Prostate gland (tissue), 2 donors: ENCODE measurements at regions not wholly inside any gene's neighbourhood (a gene's known extent, or its start where the extent isn't known, plus 50 kb on each side); places are given as distances from the start of the nearest gene placed in this dataset.

Experiments
- CTCF ChIP-seq, 4 experiments: fragments of 200-600 bp in 2 of 4; fragments of 450-650 bp in 2 of 4; sonication (generic) in 2 of 4; IDR thresholded peaks; 1 replicate in 3 of 4; 2 replicates in 1 of 4; pipeline ENCODE4 v1.5.1; 2016 to 2019; ENCODE audit warnings: antibody characterized with exemption in 4 of 4, mild to moderate bottlenecking in 2 of 4, moderate library complexity in 2 of 4
- POLR2A ChIP-seq: fragments of 450-650 bp; IDR thresholded peaks from one replicate; pipeline ENCODE4 v1.6.1; 2016; ENCODE audit warnings: antibody characterized with exemption, mild to moderate bottlenecking
- POLR2AphosphoS5 ChIP-seq: sonication (generic); formaldehyde crosslinking; IDR thresholded peaks from one replicate; pipeline ENCODE4 v1.6.1; 2017; ENCODE audit warnings: antibody characterized with exemption

- TF ChIP-seq CTCF (IDR thresholded peaks at IDR 0.05) (no peak), POLR2AphosphoS5 (no peak), POLR2A (no peak)
These were observed 166.2 kb upstream of the IVNS1ABP start for GRCh38 chr1:185483217-185483616.
